ENCODE measurements at regions not wholly inside any gene's neighbourhood (a gene's known extent, or its start where the extent isn't known, plus 50 kb on each side); places are given as distances from the start of the nearest gene placed in this dataset.
"Not testable (repeated sequence)": the region's sequence is repeated elsewhere in the genome, so short reads cannot be mapped to it uniquely, and the experiment has no call there.

GRCh38 chr2:16948710-16949109, 283.1 kb upstream of the CYRIA start:
- no peak for DNase-seq

GRCh38 chr2:16948053-16948452, 282.4 kb upstream of the CYRIA start:
- DNase-seq: no peak

DNA sequence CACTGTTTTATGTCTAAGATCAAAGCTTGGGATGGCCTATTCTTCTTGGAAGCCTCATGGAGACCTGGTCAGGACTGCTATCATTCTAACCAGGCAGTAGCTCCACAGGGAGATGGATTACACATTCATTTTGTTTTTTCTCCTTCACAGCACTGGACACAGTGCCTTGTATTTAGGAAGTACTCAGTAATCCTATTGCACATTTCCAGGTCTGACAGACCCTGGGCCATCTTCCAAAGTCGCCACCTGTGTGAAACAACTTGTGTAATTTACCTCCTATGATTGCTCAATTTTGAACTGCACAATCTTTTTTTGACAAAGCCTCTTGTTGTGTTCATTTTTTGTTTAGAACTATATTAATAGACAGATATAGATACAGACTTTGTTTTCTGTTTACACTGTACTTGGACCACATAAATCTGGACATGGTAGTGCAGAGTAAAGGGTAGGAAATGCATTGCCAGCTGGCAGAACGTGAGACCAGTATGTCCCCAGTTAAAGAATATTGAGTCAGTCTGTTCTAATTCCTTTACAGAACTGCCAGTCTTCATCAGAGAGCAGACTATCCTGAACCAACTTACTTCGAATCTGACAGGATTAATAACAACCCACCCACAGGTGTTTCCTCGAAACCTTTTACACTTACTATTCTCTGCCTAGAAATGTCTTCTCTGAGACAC, 277.8 kb upstream of the CYRIA start:
- DNase-seq: no peak

- no peak for DNase-seq
Observed at GRCh38 chr2:16940214-16940613, 274.6 kb upstream of the CYRIA start.

GRCh38 chr2:16939771-16940170, 274.1 kb upstream of the CYRIA start:
- no peak for DNase-seq

GRCh38 chr2:16933355-16933754, 267.7 kb upstream of the CYRIA start:
- DNase-seq: no peak

DNA sequence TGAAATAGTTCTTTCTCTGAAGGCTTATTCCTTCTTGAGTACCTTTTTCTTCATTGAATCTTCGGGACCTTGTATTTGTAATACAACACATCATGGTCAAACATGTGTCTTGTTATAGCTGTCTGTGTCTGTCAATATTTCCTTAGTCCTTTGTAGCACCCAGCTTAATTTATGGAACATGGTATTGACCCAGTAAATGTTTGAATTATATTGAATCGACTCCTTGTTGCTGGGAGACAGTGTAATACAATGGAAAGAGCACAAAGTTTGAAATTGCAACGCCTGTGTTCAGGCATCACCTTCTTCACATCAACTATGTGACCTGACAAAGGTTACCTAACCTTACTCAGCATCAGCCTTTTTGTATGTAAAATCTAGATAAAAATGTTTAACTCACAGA, 267.2 kb upstream of the CYRIA start:
- DNase-seq: no peak

- DNase-seq: no peak
Observed at GRCh38 chr2:16931441-16931840, 265.8 kb upstream of the CYRIA start.

DNA sequence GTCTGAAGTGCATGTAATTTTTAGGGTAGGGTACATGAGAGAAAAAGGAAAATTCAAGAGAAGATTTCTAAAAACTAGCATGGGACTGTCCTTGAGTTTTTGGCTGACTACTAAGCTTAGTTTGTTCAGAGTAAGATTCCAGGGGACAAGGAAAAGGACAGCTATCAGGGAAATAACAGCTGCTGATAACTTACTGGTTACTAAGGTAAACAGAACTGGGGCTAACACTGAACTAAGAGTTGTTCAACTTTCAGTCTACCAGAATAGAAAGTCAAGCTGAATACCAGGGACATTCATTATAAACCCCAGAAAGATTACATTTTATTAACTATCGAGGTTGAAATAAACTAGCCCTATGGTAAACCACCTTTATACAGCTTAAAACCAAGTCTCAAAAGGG, 261.8 kb upstream of the CYRIA start:
- DNase-seq: no peak

DNA sequence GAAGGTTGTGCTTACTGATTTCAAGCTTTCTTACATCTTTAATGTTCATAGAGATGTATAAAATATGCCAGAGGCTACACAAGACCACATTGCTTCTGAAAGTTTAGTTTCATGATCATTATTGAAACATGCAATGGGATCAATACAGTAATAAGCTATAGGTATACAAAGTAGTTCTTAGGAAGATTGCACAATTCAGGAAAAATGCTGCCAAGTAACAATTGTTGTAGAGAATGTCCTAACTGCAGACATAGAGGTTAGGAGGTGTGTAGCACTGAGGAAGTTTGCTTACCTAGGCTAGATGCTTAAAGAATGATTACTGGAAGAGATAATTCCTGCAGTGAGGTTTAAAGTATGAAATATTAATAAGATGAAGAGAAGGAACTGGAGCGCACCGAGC, 259.5 kb upstream of the CYRIA start:
- no peak for DNase-seq

- DNase-seq: not testable (repeated sequence)
Observed at GRCh38 chr2:16915341-16915755, 249.7 kb upstream of the CYRIA start.

GRCh38 chr2:16911746-16912145, 246.1 kb upstream of the CYRIA start:
- no peak for DNase-seq

DNA sequence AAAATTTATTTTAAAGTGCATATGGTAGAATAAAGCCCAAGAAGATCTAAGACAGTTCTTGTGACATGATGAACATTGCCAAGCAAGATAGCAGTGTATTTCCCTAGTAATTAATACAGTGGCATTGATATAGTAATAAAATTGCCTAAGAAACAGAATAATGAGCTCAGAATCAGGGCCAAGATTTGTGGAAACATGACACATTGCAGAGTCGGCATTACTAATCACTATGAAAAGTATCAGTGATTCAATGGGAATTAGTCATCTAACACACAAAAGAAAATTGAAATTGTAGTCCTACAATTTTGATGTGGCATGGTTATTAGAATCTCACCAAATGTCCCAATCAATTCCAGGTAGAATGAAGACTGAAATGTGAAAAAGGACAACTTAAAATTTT, 243.0 kb upstream of the CYRIA start:
- no peak for DNase-seq

GRCh38 chr2:16907645-16908282, 242.1 kb upstream of the CYRIA start:
- DNase-seq: no peak

DNA sequence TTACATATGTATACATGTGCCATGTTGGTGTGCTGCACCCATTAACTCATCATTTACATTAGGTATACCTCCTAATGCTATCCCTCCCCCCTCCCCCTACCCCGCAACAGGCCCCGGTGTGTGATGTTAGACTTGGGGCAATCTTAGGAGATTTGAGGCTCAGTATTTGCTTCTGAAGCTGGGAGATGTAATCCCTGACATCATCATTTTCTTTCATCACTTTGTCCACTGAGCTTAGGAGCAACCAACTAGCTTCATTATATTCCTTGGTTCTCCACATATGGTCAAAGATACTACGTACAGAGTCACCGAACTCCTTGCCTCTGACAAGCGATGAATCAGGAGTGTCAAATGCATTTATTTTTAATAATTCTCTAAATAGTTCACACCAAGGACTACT, 239.7 kb upstream of the CYRIA start:
- DNase-seq: not testable (repeated sequence)

DNA sequence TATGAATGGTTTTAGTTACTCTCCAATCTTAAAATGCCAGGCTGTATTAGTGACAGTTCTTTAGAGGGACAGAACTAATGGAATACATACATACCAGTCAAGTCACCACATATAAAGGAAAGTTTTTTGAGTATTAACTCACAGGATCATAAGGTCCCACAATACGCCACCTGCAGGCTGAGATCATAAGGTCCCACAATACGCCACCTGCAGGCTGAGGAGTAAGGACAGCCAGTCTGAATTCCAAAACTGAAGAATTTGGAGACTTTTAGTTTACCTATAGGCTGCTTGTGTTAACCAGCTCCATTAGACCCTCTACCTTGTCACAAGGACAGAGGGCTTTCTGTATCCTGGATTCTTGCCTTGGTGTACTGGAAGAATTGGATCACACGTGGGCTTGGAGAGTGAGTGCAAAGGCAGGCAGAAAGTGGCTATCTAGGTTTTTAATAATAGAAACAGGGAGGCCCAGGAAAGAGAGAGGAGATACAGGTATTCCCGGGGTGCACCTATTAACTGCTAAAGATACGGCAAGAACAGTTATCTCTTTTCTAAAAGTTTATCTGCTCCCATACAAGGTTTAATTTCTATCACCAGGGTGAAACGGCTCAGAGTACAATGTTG, 234.9 kb upstream of the CYRIA start:
- no peak for DNase-seq

DNA sequence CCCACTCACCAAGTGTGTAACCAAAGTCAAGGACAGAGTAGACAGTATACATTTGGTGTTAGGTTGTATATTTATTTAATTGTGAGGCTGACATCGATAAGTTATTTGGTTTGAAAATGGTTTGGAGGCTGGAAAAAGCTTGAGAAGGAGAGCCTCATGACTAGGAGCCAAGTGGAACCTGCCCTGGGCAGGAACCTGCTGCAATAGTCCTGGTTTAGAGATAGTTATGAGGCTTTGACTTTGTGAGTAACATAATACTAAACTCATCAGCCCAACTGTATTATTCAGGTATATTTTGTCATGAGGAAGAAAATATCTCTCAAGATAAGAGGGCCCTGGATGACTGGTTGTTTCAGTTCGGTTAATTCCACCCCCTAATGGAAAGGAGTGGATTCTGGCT, 234.3 kb upstream of the CYRIA start:
- DNase-seq: no peak

GRCh38 chr2:16890081-16890480, 224.4 kb upstream of the CYRIA start:
- DNase-seq: no peak

- no peak for DNase-seq
Observed at GRCh38 chr2:16885027-16885426, 219.4 kb upstream of the CYRIA start.

DNA sequence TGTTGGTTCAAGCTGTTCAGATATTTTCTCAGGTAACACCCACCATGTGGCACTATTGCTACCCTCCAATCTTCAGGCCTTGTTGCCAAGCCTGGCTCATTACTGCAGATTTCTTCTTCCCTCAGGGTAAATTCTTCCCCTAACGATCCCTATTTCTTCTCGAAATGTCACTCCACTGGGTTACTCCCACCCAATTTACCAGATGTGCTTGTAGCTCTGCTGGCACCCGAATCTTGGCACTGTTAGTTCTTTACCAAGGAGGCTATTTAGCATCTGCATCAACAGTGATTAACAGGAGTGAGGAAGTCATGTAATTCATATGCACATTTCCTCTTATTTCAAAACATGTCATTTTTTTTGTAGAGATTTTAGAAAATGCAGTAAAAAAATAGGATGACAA, 217.1 kb upstream of the CYRIA start:
- DNase-seq: no peak

DNA sequence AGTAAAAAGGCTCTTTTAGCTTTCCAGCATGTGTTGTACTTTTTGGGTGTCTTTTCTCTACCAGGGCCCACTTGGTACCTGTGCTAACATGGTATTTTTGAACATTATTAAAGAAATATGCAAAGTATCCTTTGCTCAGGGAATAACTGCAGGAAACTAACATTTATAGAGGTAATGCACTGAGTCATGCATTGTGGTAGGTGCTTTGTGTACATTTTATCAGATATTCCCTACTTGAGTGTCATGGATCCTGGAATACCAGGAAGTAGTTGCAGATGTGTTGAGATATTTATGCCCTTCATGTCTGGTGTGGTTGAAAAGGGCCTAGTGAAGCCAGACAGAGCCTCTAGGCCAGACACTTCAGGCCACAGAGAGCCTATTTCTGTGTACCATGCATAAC, 215.5 kb upstream of the CYRIA start:
- DNase-seq: no peak

- no peak for DNase-seq
Observed at GRCh38 chr2:16871411-16871810, 205.8 kb upstream of the CYRIA start.

DNA sequence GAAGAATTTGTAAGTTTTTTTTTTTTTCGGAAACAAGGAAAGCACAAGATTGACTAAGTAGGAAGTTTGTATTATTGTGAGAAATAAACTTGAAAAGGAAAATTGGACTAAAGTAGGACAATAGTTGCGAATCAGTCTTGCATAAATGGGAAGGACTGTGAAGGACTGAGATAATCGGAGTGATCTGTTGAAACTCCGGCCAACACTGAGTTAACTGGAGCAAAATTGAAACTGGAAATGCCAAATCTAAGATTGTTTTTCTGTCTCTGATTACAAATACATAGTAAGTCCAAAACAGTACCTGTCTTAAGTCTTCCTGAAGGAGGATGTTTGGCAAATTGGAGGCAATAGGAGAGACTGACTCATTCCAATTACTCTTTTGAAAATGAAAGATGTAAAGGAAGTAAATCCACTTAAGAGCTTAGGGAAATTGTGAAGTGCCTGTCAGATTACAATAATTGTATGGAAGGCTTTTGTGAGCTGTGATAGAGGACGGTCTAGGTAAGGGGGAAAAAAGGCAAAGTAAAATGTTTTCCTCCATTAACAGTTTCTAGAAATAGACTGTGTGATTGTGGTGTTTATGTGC, 204.9 kb upstream of the CYRIA start:
- no peak for DNase-seq

- no peak for DNase-seq
Observed at GRCh38 chr2:16869711-16870110, 204.1 kb upstream of the CYRIA start.
